HG03066 (cell line): ENCODE measurements at regions not wholly inside any gene's neighbourhood (a gene's known extent, or its start where the extent isn't known, plus 50 kb on each side); places are given as distances from the start of the nearest gene placed in this dataset.

ENCODE experiments used
- ATAC-seq: cut with Tn5 transposase; IDR thresholded peaks from one replicate; pipeline ENCODE4 v1.9.1; 2021; ENCODE audit warnings: low read depth; ENCODE audit not compliant: unreplicated experiment

- ATAC-seq = no peak
Observed at GRCh38 chr2:19687017-19687659, 214.6 kb downstream of the TTC32 start.

GRCh38 chr2:19686439-19686838, 215.3 kb downstream of the TTC32 start:
- ATAC-seq = no peak

GRCh38 chr2:19685731-19686130, 216.1 kb downstream of the TTC32 start:
- no peak for ATAC-seq

DNA sequence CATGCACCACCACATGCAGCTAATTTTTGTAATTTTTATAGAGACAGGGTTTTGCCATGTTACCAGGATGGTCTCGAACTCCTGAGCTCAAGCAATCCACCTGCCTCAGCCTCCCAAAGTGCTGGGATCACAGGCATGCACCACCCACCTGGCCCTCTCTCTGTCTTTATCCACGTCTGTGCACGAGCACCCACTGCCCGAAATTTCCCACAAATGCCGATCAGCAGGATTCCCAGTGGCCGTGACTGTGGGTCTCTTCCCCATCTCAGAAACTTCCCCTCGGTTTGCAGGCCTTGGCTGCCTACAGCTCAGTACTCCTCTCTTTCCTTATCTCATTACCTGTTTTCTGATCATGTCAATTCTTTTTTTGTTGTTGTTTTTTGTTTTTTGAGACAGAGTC, 217.3 kb downstream of the TTC32 start:
- ATAC-seq = no peak

DNA sequence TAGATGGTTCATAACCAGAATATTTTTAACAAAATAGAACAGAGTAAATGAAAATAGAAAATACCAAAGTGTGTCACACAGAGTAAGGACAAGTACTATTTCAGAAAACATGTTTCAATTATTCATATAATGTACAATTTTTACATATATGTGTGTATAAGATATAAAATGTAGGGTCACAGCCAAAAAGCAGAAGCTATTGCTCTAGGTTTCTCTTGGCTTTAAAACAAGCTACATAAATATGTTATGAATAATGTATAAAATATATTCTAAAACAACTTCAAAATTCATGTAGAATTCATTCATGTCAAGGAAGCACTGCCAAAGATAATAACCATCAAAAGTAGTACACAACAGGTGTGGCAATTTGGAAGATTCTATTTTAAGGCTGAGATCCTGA, 218.2 kb downstream of the TTC32 start:
- ATAC-seq = no peak

DNA sequence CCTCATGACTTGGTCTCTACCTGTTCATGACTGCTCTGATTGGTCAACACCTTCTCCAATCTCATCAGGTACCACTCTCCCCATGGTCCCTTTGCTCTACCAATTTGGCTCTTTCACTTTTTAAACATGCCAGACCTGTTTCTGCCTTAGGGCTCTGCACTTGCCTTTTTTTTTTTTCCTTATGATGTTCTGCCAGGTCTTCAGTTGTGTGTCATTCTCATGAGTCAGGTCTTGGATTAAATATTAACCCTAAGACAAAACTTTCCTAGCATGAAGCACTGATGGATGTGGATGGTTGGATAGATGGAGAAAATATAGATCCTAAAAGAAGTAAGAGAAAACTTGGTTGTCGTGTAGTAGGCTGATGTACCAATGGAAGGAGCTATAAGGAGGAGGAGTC, 219.3 kb downstream of the TTC32 start:
- ATAC-seq = no peak

GRCh38 chr2:19677825-19678518, 223.8 kb downstream of the TTC32 start:
- ATAC-seq = no peak

GRCh38 chr2:19677215-19677777, 224.5 kb downstream of the TTC32 start:
- ATAC-seq = no peak

- ATAC-seq = no peak
Observed at GRCh38 chr2:19676770-19677169, 225.0 kb downstream of the TTC32 start.

GRCh38 chr2:19675856-19676460, 225.8 kb downstream of the TTC32 start:
- no peak for ATAC-seq

DNA sequence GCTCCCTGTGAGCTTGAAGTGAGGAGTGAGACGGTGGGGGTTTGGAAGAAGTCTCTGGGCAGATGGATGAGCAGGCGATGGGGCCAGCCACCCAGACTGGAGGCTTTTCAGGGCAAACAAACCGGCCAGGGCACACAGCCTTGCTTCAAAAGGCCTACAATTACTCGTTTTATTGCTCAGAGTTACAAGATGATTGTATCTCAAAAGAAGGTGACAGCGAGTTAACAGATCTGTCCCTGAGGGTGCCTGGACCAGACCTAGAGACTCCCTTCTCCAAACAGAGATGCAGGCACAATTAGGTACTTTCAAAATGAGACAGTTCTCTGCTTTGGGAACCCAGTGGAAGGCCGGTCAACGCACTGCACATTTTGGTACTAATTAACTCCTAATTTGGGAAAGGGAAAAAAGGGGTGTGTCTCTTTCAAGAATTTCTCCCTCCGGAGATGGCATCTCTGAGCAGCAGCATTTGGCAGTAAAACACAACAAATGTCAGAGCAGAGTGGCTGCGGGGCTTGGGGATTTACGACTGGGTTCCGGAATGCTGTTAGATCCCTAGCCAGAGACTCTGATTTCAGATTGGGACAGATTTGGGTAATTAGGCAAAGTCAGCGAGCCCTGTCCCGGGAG, 226.7 kb downstream of the TTC32 start:
- ATAC-seq = no peak

DNA sequence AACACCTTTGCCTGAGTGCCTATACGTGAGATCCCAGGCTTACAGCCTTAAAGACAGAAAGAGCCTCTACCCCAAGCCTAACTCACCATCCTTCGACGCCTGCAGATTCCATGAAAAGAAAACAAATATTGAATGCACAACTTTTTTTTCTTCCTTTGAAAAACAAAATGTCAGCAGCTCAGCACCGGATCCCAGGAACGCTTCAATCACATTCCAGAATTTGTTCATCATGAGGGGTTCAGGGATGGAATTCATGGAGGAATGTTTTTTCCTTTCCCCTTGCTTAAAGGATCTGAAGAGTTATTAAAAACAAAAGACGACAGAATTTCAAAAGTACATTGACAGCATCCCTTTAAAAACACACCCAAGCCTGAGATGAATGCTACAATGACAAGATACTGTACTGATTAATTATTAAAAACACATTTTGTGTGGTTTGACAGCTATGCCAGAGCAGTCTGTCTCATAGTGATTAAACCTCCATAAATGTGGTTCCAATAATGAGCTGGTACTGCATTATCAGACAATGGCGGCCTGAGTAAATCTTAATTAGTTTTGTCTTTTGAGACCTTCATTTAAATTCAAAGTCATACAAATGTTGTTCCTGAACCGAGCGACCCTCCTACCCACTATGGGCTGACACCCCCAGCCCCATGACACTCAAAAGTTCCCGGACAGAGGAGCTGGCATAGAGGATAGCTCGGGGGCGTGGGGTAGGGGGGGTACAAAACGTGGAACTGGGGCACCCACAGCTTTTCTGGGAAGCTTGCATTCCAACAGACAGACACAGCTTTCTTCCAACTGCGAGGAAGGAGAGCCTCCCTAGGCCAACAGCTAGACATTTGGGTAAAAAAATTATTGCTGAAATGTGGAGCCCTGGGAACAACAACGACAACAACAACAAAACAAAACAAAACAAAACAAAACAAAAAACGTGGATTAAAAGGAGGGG, 227.5 kb downstream of the TTC32 start:
- no peak for ATAC-seq

- ATAC-seq = no peak
Observed at GRCh38 chr2:19673213-19673791, 228.5 kb downstream of the TTC32 start.

- ATAC-seq = no peak
Observed at GRCh38 chr2:19671916-19672315, 229.9 kb downstream of the TTC32 start.

GRCh38 chr2:19671311-19671710, 230.5 kb downstream of the TTC32 start:
- ATAC-seq = no peak

GRCh38 chr2:19670303-19670702, 231.5 kb downstream of the TTC32 start:
- no peak for ATAC-seq

- no peak for ATAC-seq
Observed at GRCh38 chr2:19669559-19669958, 232.2 kb downstream of the TTC32 start.

DNA sequence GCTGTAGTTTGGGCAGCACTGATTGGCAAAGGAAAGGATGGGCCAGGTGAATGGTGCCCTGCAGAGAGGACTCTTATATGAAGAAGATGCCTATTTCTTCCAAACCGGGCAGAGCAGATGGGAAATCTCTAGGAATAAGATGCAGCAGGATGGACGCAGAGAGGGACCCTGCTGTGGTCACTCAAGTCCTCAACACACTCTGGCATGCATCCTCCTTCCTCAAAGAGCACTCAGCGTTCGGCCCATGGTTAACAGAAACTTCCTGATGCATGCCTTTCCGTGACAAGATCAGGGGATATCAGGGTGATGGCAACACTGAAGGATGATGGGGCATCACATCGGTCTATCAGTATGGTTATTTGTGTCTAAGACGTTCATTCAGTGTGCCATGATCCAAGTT, 232.7 kb downstream of the TTC32 start:
- no peak for ATAC-seq

DNA sequence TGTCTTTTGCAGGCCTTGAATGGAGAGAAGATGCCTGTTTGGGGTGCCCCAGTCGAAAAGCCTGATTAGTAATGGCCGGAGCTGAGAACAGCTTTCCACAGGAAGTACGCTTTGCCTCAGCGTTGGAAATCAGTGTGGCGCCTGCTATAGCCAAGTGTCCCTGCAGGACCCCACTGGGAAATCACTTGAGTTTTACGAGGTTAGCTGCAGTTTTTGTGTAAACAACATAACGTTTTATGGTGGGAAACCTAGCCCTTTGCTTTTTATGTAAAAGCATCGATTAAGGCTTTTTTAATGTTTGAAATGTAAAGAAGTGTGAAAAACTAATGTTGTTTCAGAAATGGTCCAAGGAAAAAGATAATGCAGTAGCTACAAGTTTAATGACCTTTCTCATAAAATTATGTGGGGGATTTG, 234.2 kb downstream of the TTC32 start:
- no peak for ATAC-seq

DNA sequence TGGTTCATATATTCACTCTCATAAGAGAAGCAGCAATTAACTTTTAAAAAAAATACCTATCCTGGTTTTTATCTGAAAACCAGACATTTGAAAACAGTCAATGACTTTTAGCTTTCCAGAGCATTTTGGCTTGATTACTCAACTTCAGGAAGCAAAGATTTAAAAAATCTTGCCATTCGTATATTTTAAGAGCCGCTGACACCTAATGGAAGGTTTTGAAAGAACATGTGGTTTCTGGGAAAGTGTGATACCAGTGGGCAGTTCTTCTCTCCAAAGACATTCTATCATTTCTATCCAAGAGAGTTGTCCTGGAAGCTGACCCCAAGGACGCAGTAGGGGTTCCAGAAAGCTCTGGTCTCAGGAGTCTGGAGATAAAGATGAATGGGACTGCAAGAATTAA, 234.7 kb downstream of the TTC32 start:
- ATAC-seq = no peak
